ENCODE measurements at regions not wholly inside any gene's neighbourhood (a gene's known extent, or its start where the extent isn't known, plus 50 kb on each side); places are given as distances from the start of the nearest gene placed in this dataset.

DNA sequence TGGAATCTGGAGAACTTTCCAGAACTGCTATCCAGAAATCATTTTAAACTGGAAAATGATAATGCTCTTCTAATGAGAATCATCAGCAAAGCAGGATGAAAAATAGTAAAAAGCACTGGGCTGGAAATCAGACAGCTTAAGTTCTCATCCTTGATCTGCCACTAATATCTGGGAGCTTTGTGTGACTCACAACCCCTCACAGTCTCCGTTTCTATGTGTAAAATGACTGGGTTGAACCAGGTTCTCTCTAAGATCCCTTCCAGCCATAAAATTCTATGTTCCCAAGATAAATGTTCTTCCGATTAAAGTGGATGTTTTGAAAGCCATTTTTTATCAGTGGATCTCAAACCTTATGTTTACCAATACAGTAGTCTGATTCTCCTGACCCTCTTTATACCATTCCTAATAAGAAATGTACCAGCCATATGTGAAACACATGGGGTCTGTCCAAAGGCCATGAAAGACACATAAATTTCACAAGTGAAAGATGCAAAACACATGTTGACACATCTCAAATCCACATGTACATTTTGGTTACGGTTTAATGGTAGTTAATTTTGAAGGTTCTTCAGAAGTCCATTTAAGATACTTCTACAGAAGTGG, 188.8 kb downstream of the EN1 start:
- DNase-seq, result no peak

GRCh38 chr2:118657466-118657865, 190.0 kb downstream of the EN1 start:
- DNase-seq, result no peak

DNA sequence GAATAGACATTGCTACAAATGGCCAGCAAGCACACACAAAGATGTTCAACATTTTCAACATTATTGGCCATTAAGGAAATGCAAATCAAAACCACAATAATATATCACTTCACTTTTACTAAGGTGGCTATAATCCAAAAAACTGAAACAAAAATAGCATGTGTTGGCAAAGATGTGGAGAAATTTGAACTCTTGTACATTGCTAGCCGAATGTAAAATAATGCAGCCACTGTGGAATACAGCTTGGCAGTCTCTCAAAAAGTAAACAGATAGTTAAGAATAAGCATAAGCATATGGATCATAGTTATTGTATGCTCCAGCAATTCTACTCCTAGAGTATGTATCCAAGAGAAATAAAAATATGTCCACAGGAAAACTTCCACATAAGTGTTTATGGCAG, 192.5 kb downstream of the EN1 start:
- DNase-seq, result no peak

- DNase-seq, result no peak
Measured at GRCh38 chr2:118650327-118650726, 197.1 kb downstream of the EN1 start.

GRCh38 chr2:118645876-118646275, 201.6 kb downstream of the EN1 start:
- DNase-seq, result no peak

- no peak for DNase-seq
Measured at GRCh38 chr2:118644190-118644589, 203.3 kb downstream of the EN1 start.

DNA sequence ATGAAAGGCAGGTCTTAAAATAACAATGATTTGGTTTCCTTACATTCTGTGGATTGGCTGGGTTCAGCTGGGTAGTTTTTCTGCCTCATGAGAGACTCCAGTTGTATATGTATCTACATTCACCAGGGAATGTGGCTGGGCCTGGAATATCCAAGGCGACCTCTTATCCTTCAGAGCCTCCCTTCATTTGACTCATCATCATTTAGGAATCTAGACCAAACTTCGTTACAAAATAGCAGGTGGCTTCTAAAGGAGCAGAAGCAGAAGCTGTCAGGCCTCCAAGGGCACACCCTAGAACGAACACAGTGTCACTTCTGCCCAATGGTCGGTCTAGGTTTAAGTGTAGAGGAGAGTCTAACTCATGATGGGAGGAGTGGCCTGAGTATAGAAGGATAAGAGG, 204.2 kb downstream of the EN1 start:
- DNase-seq, result no peak

DNA sequence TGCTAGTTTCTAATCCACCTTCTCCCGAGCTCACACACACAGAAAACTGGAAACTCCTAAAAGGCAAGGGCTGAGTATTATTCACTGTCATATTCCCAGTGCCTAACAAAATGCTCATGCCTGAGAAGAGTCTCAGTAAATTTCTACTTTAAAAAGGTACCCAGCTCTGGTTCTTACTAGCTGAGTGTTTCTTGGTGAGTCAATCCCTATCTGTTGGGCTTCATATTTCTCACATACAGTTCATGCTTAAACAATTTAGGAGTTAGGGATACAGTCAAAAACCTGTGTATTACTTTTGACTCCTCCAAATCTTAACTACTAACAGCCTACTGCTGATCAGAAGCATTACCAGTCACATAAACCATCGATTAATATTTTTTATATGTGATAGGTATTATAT, 204.9 kb downstream of the EN1 start:
- DNase-seq, result no peak

- DNase-seq, result no peak
Measured at GRCh38 chr2:118641711-118642110, 205.7 kb downstream of the EN1 start.

- no peak for DNase-seq
Measured at GRCh38 chr2:118639371-118639770, 208.1 kb downstream of the EN1 start.

GRCh38 chr2:118638453-118638852, 209.0 kb downstream of the EN1 start:
- no peak for DNase-seq

DNA sequence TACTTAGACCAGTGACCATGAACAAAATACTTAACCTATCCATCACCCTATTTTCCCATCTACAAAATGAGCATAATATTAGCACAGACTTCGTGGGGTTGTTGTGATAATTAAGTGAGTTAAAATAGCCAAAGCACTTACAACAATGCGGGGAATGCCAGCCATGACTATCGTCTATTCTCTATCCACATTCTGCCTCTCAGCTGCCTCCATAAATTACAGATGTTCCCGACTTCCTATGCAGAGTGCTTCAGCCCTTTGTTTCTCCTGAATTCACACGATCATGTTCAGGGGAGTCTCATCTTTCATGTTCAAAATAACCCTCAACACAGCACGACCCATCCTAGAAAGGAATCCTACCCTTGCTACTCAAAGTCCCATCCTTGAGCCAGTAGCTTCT, 211.6 kb downstream of the EN1 start:
- DNase-seq, result no peak

GRCh38 chr2:118634876-118635275, 212.6 kb downstream of the EN1 start:
- DNase-seq, result no peak

- no peak for DNase-seq
Measured at GRCh38 chr2:118633371-118634018, 214.0 kb downstream of the EN1 start.

DNA sequence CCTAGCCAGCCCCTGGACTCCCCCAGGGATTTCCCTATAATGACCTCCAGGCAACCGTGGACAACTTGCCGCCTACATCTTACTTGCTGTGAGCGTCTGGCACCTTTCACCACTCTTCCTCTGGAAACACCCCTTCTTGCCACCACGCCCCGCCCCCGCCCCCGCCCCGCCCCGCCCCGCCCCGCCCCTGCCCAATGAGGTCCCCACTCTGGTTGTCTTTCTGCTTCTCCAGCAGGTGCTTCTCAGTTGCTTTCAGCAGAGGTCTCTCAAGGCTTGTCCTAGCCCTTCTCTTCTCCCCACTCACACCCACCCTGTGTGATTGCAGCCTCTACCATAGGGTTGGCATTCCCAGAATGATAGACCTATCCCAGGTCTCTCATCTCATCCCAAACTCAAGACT, 214.5 kb downstream of the EN1 start:
- DNase-seq, result no peak

- DNase-seq, result no peak
Measured at GRCh38 chr2:118627156-118627555, 220.3 kb downstream of the EN1 start.

- DNase-seq, result no peak
Measured at GRCh38 chr2:118622913-118623312, 224.5 kb downstream of the EN1 start.

DNA sequence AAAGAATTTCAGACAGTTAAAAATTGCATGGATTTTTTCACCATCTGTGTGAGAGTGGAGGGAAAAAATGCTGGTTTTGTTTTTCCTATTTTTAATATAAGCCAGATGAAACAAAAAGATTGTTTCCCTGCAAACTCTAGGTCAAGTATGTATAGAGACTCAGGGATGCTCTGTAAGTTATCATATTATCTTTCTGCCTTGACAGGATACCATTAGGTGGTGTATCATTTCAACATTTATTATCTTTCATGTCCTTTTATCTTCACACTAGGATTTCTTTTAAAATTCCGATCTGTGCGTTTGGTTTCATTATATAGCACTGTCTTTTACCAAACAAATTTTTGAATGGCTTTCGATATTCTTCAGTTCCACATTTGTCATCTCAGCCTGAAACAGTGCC, 225.3 kb downstream of the EN1 start:
- DNase-seq, result no peak

DNA sequence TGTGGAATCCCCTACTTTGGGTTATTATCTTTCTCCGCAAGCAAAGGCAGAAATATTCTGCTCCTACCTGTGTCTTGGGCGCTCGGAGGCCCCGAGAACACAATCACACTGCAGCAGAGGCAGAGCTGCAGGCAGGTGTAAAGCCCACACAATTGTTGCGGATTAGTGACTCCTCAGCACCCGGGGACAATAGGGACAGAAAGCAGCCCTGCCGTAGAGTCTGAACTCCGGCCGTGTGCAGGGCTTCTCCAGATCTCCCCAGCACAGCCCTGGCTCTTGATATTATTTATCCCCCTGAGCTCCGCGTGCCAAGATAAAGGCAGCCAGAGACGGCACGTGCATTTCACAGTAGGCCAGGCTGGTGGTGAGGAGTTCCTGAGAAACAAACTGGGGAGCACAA, 229.2 kb downstream of the EN1 start:
- no peak for DNase-seq

DNA sequence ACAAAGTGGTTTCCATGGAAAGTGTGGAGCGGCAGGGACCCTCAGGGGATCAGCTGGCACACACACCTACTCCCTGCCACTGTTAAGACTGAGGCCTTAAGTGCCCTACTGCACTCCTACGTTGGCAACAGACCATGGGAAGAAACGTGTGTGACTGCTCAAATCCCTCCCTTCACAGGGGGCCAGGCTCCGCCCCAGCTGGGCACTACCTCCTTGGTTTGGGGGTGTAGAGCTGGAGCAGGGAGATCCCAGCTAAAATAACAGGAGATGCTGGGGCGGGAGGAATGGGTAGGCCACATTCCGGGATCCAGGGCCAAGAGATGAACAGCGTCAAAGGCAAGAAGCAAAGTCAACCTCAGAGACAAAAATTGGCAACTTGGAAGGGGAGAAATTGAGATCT, 231.0 kb downstream of the EN1 start:
- DNase-seq, result no peak

DNA sequence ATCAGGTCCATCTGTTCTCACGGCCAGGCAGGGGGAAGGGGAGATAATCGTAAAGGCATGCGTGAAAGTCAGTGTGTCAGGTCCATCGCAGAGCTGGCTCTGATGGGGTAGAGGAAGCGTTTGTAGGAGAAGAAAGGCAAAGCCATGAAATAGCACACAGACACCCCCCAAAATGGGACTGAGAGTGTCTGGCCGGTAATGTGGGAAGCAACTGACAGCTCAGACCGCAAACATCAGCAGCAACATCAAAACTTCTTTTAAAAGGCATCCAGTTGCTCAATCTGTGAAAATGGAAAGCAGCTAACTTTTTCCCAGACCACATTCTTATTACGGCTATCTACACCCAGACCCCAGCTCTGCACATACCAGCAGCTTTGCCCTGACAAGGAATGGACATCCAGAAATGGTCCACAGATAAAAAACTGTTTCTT, 232.6 kb downstream of the EN1 start:
- DNase-seq, result no peak

GRCh38 chr2:118613737-118614136, 233.7 kb downstream of the EN1 start:
- no peak for DNase-seq

DNA sequence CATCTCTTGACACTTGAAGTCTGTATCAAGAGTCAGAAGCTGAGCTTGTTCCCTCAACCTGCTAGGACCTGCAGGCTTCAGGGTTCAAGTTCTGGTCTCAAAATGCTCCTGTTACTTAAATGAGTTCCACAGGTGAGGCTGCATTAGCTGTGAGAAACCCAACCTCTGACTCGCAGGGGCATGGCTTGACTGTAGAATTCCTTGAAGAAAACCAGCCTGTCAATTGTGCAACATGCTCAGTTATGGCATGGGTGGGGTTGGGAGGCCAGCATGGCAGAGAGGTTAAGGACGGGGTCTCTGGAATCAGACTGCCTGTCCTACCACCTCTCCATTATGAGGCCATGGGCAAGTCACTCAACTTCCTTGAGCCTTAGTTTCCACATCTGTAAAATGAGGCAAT, 235.8 kb downstream of the EN1 start:
- DNase-seq, result no peak

DNA sequence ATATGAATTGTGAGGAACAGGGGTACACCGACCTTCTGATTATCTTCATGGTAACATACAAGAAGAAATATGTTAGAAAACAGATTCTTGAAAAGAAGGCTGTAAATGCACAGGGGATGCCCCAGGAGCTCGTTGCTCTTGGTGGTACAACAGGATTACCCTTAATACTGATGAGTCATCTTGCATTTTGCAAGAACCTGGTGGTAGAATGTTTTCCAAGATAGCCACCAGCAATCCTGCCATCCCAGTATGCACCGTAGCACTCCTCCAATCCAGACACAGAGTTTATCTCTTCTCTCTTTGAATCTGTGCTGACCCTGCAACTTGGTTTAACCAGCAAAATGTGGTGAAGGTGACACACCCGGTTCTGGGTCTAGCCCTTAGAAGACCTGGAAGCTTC, 238.3 kb downstream of the EN1 start:
- no peak for DNase-seq

DNA sequence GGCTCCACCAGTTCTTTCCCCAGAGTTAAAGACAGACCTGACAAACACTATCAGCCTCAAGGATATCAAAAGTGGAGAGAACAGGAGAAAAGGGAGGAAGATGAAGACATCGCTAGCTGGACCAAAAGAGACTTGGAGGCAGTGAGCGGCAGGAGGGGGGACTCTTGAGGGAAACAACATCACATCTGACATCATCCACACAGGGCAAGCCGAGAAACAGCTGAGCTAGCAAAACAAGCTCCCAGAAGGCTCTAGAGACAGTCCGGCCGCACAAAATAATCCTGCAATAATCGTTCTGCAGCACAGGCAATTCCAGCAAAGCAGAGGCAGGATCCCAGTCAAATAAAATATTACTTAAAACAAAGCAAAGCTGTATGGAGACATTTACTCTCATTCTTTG, 239.8 kb downstream of the EN1 start:
- no peak for DNase-seq

Measured in central memory CD4-positive, alpha-beta T cell (primary cell).